Activated T-cell treated with anti-CD3 and anti-CD28 coated beads for 24 hours (primary cell): ENCODE measurements at regions not wholly inside any gene's neighbourhood (a gene's known extent, or its start where the extent isn't known, plus 50 kb on each side); places are given as distances from the start of the nearest gene placed in this dataset.

Experiments used
- DNase-seq: peaks from one replicate; pipeline ENCODE4 v3.0.0-alpha.2; 2020; ENCODE audit warnings: low read depth

DNA sequence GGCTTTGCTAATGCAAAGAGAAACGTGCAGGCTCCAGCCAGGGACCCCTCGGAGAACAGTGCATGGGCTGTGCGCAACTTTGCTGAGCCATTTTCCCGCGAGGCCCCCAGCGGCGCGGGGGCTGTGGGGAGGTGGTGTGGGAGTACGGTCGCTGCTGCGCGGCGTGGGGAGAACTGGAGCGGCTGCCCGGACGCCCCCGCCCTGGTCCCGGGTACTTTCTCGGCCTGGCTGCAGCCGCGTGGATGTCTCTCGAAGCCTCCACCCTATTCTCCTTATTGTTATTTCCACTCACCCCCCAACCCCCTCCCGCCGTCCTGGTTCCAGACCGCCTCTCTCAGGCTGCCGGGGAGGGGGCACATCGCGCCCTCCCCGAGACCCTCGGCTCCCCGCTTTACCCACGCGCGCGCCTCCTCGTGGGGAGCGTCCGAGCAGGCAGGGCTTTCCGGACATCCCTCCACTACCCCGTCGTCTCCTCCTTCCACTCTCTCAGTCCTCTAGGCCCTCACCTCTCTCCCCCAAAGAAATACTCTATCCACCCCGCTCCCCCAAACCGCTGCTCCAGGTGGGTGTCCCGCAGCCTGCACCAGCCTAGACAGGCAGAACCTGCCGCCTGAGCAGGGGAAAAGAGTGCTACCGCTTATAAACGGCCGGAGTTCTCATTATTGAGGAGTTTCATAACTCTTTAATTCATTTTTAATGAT lies 68.6 kb upstream of the TBCA start:
- no peak for DNase-seq

DNA sequence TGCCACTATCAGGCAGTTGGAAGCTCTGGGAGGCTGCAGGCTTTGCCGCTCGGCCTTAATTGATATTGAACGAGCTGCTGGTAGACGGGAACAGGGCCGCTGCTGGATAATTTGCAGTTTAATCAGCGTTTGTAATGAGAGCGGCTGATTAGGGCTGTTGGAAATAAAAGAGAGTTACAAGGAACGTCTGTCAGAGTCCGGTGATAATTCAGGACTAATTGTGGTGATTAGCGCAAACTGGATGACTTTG lies 68.2 kb upstream of the TBCA start:
- DNase-seq = no peak

DNA sequence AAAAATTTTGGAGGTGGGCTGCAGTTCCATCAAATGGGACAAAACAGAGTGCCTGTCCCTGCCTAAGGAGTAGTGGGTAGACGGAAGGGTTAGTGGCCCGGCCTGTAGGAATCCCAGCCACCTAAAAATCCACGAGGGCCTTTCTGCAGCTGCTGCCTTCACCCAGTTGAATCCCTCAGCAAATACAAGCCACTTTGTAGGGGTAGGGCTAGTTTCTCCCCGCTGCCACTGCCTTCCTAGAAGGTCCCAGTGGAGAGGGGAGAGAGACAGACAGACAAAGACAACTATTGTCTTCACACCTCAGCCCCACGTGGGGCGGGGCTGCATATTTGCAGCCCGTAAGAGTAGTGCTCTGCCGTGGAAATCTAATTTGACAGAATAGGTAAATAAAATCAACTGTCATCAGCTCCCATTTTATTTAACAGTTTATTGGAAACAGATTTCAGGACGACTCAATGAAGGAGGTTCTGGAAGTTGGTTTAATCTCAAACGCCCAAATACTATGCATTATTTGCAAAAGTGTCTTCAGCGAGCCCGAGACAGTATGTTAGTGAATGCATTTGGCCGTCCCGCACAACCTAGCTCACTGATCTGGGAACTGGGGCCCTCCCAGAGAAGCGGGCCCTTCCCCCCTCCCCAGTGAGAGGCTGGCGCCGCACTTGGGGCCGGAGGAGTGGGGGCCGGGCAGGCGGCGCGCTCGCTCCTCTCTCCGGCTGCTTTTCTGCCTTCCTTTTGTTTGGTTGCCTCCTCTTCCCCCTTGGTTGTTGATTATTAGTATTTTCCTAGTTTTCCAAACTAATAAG lies 67.6 kb upstream of the TBCA start:
- DNase-seq = no peak

DNA sequence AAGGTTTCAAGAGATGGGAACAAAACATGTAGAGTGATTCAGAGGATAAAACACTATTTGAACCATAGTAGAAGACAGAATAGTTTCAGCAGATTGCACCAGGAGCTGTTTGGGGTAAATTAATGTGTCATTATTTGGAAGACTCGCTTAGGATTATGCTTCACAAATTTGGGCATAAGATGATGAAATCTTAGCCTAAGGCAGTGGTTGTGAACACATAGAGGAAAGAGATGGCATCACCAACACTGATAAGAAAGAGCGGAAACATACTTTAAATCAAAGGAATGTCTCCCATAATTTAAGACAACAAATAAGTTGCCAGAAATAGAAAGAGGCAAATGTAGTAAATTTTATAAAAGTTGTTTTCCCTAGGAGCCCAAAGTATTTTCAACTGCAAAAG lies 66.1 kb upstream of the TBCA start:
- DNase-seq = no peak

DNA sequence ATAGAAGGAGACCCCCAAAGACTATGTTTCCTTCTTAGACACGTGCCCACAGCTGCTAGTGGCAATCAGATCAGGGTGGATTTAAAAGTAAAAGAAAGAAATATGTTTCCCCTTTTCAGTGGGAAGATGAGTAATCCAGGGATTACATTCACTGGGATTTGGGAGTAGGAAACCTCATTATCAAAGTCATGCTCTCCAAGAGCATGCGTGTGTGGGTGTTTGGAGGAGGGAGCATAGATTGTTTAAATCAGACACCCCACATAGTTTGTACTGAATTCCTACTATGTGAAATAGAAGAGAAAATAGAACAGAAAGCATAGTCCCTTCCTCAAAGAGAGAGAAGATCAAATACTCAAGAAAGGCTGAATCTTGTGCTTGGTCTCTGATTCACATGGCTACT lies 65.5 kb upstream of the TBCA start:
- no peak for DNase-seq

DNA sequence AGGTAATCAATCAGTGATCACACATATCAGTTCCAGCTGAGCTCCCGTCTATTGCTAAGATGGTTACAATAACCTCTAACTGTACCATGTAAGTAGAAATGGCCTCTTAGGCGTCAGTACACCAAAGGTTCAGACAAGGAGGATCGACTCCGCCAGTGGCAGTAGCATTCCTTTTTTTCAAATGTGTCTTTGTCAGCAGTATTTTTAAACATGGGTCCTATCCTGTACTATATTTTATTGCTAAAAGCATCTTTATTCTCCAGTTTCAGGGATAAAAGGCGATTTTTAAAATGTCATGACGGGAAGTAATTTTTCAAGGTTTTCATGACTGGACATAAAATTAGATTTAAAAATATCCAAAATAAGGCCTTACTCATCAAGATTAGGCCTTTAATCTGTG lies 64.8 kb upstream of the TBCA start:
- DNase-seq = no peak

DNA sequence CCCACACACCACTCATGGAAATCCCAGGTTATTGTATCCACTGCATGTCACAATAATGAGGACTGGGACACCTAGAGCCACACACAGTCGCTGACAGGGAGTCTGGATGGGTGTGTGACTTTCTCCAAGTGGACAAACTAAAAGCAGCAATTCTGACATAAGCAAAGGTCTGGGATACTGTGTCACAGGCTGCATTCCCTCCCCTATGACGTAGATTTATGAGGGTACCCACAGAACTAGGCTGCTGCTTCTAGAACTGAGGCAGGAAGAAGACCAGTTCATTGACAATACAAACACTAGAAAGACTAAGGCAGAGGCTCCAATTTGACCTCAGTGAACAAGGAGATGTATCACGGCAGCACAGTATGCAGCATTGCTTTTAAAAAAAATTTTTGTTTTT lies 63.6 kb upstream of the TBCA start:
- no peak for DNase-seq

DNA sequence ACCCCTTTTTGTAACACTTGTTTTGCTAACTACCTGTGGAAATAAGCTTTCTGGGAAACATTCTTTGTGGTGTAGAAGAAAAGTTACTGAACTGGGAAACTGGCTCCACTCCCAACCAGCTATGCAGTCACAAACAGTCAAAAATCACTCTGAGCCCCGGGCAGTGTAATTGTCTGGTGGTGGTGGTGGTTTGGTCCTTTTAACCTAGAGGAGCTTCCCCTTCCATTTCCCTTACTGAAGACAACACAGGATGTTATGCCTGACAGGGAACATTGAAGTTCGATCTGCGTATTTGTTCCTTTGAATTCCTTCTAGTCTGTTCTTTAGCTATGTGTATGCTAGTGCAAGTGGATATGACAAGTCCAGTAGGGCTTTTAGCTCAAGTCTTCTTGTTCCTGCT lies 56.8 kb upstream of the TBCA start:
- DNase-seq = no peak

DNA sequence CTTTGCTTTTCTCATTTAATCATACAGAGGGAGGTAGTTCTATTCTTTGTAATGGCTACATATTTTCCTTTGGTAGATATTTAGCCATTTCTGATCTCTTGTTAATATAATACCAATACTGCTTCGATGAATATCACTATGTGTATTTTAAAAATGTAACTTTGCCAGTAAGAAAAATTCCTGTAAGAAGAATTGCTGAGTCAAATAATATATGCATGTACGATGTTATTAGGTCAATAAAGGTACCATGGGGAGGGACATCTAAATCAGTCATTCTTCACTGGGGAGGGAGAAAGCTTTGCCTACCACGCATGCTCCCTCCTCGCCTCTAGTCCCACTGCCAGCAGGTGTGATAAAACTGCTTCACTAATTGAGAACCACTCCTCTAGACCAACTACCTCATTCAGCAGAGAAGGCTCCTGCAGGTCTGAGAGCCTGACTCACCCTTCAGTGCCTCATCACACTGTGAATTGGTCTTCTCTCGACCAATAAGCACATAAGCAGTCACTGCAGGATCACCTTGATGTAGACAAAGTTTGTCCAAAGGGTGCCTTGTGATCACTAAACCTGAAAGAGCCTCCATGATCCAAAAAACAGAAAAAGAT lies 56.1 kb upstream of the TBCA start:
- DNase-seq = no peak

DNA sequence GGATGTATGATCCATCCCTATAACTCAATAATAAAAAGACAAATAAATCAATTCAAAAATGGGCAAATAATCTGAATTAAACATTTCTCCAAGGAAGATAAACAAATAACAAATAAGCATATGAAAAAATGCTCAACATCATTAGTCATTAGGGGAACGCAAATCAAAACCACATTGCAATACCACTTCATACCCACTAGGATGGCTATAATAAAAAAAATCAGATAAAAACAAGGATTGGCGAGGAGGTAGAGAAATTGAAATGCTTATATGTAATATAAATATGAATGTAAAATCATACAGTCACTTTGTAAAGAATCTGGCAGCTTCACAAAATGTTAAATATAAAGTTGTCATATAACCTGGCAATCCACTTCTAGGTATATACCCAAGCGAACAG lies 52.3 kb upstream of the TBCA start:
- no peak for DNase-seq
